ENCODE measurements at regions not wholly inside any gene's neighbourhood (a gene's known extent, or its start where the extent isn't known, plus 50 kb on each side); places are given as distances from the start of the nearest gene placed in this dataset.

DNA sequence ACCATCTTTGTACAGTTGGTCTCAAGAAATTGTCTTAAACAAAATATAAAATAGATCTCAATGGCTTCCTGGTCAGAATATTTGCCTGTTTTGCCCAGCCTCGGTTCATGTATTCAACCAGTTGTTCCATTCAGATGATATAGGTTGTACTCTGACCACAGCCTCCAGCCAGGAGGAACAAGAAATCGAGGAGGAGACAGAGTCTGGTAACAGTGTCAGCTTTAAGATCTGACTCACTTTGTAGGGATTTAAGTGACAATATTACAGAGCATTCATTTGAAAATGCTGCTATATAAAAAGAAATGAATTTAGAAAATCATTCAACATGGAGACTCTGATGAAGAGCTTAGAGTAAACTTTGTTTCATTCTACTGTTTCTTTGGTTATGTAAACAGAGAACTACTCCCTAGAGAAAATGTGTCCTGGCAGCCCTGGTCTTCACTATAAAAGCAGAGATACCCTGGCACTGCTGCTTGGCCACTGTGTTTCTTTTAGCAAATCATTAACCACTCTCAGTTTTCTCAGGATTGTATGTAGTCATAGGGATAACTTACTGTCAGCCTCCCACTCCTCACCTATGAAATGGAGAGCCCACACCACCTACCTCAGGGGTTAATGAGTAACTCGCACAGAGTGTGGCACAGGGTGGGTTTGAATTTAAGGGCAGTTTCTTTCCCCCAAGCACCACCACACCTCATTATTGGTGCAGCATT, 53.5 kb downstream of the PAGE2 start:
- TF ChIP-seq, protein P1, sequence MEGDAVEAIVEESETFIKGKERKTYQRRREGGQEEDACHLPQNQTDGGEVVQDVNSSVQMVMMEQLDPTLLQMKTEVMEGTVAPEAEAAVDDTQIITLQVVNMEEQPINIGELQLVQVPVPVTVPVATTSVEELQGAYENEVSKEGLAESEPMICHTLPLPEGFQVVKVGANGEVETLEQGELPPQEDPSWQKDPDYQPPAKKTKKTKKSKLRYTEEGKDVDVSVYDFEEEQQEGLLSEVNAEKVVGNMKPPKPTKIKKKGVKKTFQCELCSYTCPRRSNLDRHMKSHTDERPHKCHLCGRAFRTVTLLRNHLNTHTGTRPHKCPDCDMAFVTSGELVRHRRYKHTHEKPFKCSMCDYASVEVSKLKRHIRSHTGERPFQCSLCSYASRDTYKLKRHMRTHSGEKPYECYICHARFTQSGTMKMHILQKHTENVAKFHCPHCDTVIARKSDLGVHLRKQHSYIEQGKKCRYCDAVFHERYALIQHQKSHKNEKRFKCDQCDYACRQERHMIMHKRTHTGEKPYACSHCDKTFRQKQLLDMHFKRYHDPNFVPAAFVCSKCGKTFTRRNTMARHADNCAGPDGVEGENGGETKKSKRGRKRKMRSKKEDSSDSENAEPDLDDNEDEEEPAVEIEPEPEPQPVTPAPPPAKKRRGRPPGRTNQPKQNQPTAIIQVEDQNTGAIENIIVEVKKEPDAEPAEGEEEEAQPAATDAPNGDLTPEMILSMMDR (IDR thresholded peaks at IDR 0.05; ENCODE audit: insufficient read depth in 1 of 2, low read depth in 1 of 2, low read length in 1 of 2, severe bottlenecking in 1 of 2, unreplicated experiment in 1 of 2), result no peak
- DNase-seq, result peak; percentile 32 to 33
- H3K27me3 ChIP-seq (replicated peaks; ENCODE audit: control insufficient read depth, insufficient read depth, low read length), result no peaks in the 10 kb centered on the region
- intact Hi-C loops (cut with micrococcal nuclease; ENCODE audit: unreplicated experiment), result no loop called here
- Mint-ChIP-seq H3K27me3 (ENCODE audit: insufficient read depth, unreplicated experiment) (no peaks in the 10 kb centered on the region), H3K9me3 (ENCODE audit: unreplicated experiment) (no peaks in the 10 kb centered on the region), H3K36me3 (ENCODE audit: insufficient read depth, unreplicated experiment) (no peaks in the 10 kb centered on the region), H3K4me1 (ENCODE audit: low read depth, unreplicated experiment) (peaks cover 4% of the 10 kb centered on the region), H3K27ac (ENCODE audit: unreplicated experiment) (peak overlapping the region; percentile 75), H3K4me3 (ENCODE audit: unreplicated experiment) (peak overlapping the region; percentile 74)
- ChIA-PET CTCF (no interaction called here), POLR2A (no interaction called here)
- H3K36me3 ChIP-seq (ENCODE audit: control insufficient read depth, insufficient read depth, low read length), result no peaks in the 10 kb centered on the region
- no TSS peak for BruUV-seq (replicated peaks)
- no peaks in the 10 kb centered on the region for H3K4me1 ChIP-seq
- 0 out of 2 replicates have a peak, but pooled peaks cover 4% of the 10 kb centered on the region for H3K9me3 ChIP-seq
- no peak overlapping the region for H3K4me3 ChIP-seq (ENCODE audit: low read depth, low read length)

DNA sequence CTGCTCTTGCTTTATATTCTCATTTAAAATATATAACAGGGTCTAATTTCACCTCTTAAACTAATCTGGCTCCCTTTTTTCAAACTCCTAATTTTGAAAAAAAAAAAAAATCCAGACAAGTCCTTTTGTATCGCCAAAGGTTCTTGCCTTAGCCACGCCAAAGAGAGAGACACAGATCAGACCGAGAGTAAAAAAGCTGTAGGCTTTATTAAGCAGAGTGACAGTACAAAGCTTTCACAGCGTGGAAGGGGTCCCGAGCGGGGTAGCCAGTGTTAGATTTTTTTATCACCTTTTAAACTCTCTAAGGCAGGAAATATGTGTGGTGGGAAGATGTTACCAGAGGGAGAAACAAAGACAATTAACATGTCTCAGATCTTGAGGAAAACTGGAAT, 54.1 kb downstream of the PAGE2 start:
- Mint-ChIP-seq H3K9me3 (ENCODE audit: unreplicated experiment) (no peaks in the 10 kb centered on the region), H3K4me1 (ENCODE audit: low read depth, unreplicated experiment) (peaks cover 4% of the 10 kb centered on the region), H3K27me3 (ENCODE audit: insufficient read depth, unreplicated experiment) (no peaks in the 10 kb centered on the region), H3K4me3 (ENCODE audit: unreplicated experiment) (peak overlapping the region; percentile 74), H3K27ac (ENCODE audit: unreplicated experiment) (peak overlapping the region; percentile 75), H3K36me3 (ENCODE audit: insufficient read depth, unreplicated experiment) (no peaks in the 10 kb centered on the region)
- Histone ChIP-seq H3K36me3 (ENCODE audit: control insufficient read depth, insufficient read depth, low read length) (no peaks in the 10 kb centered on the region), H3K4me1 (no peaks in the 10 kb centered on the region), H3K27me3 (replicated peaks; ENCODE audit: control insufficient read depth, insufficient read depth, low read length) (no peaks in the 10 kb centered on the region), H3K9me3 (0 out of 2 replicates have a peak, but pooled peaks cover 4% of the 10 kb centered on the region), H3K4me3 (ENCODE audit: low read depth, low read length) (no peak overlapping the region)
- ChIA-PET CTCF (no interaction called here), POLR2A (no interaction called here)
- intact Hi-C loops (cut with micrococcal nuclease; ENCODE audit: unreplicated experiment), result no loop called here
- no TSS peak for BruUV-seq (replicated peaks)
- no peak for DNase-seq
- TF ChIP-seq, protein P1 (IDR thresholded peaks at IDR 0.05; ENCODE audit: insufficient read depth in 1 of 2, low read depth in 1 of 2, low read length in 1 of 2, severe bottlenecking in 1 of 2, unreplicated experiment in 1 of 2), result no peak

DNA sequence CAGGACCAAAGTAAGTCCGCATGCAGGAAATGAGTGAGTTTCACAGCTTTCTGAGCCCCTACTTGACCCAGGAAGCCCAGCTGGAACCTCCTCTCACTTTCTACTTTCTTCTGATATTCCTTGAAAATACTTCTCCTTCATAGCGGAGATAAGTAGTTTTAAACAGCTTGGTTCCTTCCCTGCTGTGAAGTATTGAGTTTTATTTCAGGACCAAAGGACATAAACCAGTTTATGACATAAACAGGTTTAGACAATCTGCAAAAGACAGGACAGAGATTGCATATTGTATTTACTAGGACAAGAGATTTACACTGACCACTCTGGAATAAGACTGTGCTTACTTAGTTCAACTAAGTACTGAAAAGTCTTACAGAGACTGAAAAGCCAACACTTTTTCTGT, 54.8 kb downstream of the PAGE2 start:
- DNase-seq, result no peak
- H3K4me1 ChIP-seq, result no peaks in the 10 kb centered on the region
- H3K27ac Mint-ChIP-seq (ENCODE audit: unreplicated experiment), result peak overlapping the region; percentile 75
- POLR2A ChIA-PET, result no interaction called here
- no peaks in the 10 kb centered on the region for H3K27me3 ChIP-seq (replicated peaks; ENCODE audit: control insufficient read depth, insufficient read depth, low read length)
- peaks cover 4% of the 10 kb centered on the region for H3K4me1 Mint-ChIP-seq (ENCODE audit: low read depth, unreplicated experiment)
- peak overlapping the region; percentile 74 for H3K4me3 Mint-ChIP-seq (ENCODE audit: unreplicated experiment)
- TF ChIP-seq, protein P1 (IDR thresholded peaks at IDR 0.05; ENCODE audit: insufficient read depth in 1 of 2, low read depth in 1 of 2, low read length in 1 of 2, severe bottlenecking in 1 of 2, unreplicated experiment in 1 of 2), result no peak
- no peak overlapping the region for H3K4me3 ChIP-seq (ENCODE audit: low read depth, low read length)
- H3K9me3 ChIP-seq, result 0 out of 2 replicates have a peak, but pooled peaks cover 4% of the 10 kb centered on the region
- no TSS peak for BruUV-seq (replicated peaks)
- H3K36me3 Mint-ChIP-seq (ENCODE audit: insufficient read depth, unreplicated experiment), result no peaks in the 10 kb centered on the region
- H3K36me3 ChIP-seq (ENCODE audit: control insufficient read depth, insufficient read depth, low read length), result no peaks in the 10 kb centered on the region
- CTCF ChIA-PET, result no interaction called here
- no peaks in the 10 kb centered on the region for H3K27me3 Mint-ChIP-seq (ENCODE audit: insufficient read depth, unreplicated experiment)
- intact Hi-C loops (cut with micrococcal nuclease; ENCODE audit: unreplicated experiment), result no loop called here
- no peaks in the 10 kb centered on the region for H3K9me3 Mint-ChIP-seq (ENCODE audit: unreplicated experiment)

All from Caco-2 (cell line).